Colonic mucosa (tissue), 4 donors: ENCODE measurements at regions not wholly inside any gene's neighbourhood (a gene's known extent, or its start where the extent isn't known, plus 50 kb on each side); places are given as distances from the start of the nearest gene placed in this dataset.

ENCODE experiments used
- DNase-seq: peaks from one replicate; pipeline ENCODE4 v3.0.0-alpha.2; 2020
- H3K27ac ChIP-seq: fragments of 200-600 bp; one replicate; pipeline ENCODE4 v1.8.0; 2021
- H3K27me3 ChIP-seq: fragments of 200-600 bp; one replicate; pipeline ENCODE4 v1.8.0; 2021
- H3K36me3 ChIP-seq: fragments of 200-600 bp; one replicate; pipeline ENCODE4 v1.8.0; 2021
- H3K4me1 ChIP-seq: fragments of 200-600 bp; one replicate; pipeline ENCODE4 v1.8.0; 2021; ENCODE audit warnings: mild to moderate bottlenecking
- H3K4me3 ChIP-seq: fragments of 200-600 bp; one replicate; pipeline ENCODE4 v1.8.0; 2021
- H3K9ac ChIP-seq, 2 donors: one replicate each; pipeline ENCODE4 v1.7.0; 2013; ENCODE audit warnings: control low read depth in 2 of 2, low read depth in 2 of 2, low read length in 2 of 2
- H3K9me3 ChIP-seq: fragments of 200-600 bp; one replicate; pipeline ENCODE4 v1.8.0; 2021
- CTCF ChIP-seq: fragments of 200-600 bp; IDR thresholded peaks from one replicate; pipeline ENCODE4 v1.8.0; 2022; ENCODE audit warnings: antibody characterized with exemption, mild to moderate bottlenecking
- intact Hi-C: fragments of 100-400 bp; cut with DNase I; formaldehyde crosslinking; loops from one replicate; pipeline ENCODE4 v1.14.1; 2022
- donor health status: healthy.
- donor health status: DM: no; HTN: no; CAD: no.
- donor health status: DM: no; HTN: no; CAD: no.

- intact Hi-C loops: no loop called here
- H3K36me3 ChIP-seq: no peaks in the 10 kb centered on the region
- no peaks in the 10 kb centered on the region for H3K9me3 ChIP-seq
- no peak overlapping the region for H3K27ac ChIP-seq
- no peaks in the 10 kb centered on the region for H3K27me3 ChIP-seq
- no peak overlapping the region for H3K4me3 ChIP-seq
- H3K9ac ChIP-seq: no peak overlapping the region
- H3K4me1 ChIP-seq: no peaks in the 10 kb centered on the region
- no peak for TF ChIP-seq CTCF
- no peak for DNase-seq
Measured at GRCh38 chr3:20842594-20843436, 656.8 kb upstream of the SGO1 start.

- Histone ChIP-seq H3K4me1 (no peaks in the 10 kb centered on the region), H3K9ac (no peak overlapping the region), H3K27me3 (no peaks in the 10 kb centered on the region), H3K27ac (no peak overlapping the region), H3K4me3 (no peak overlapping the region), H3K36me3 (no peaks in the 10 kb centered on the region), H3K9me3 (no peaks in the 10 kb centered on the region)
- no peak for TF ChIP-seq CTCF
- intact Hi-C loops: no loop called here
- DNase-seq: no peak
Measured at GRCh38 chr3:20842002-20842401, 656.0 kb upstream of the SGO1 start.

GRCh38 chr3:20837676-20838302 lies 651.8 kb upstream of the SGO1 start:
- no peak for DNase-seq
- intact Hi-C loops: no loop called here
- Histone ChIP-seq H3K36me3 (no peaks in the 10 kb centered on the region), H3K9me3 (no peaks in the 10 kb centered on the region), H3K27me3 (no peaks in the 10 kb centered on the region), H3K27ac (no peak overlapping the region), H3K4me3 (no peak overlapping the region), H3K9ac (no peak overlapping the region), H3K4me1 (no peaks in the 10 kb centered on the region)
- no peak for TF ChIP-seq CTCF

GRCh38 chr3:20836801-20837200 lies 650.8 kb upstream of the SGO1 start:
- TF ChIP-seq CTCF: no peak
- no peaks in the 10 kb centered on the region for H3K9me3 ChIP-seq
- intact Hi-C loops: no loop called here
- no peak overlapping the region for H3K27ac ChIP-seq
- H3K4me3 ChIP-seq: no peak overlapping the region
- H3K9ac ChIP-seq: no peak overlapping the region
- no peaks in the 10 kb centered on the region for H3K36me3 ChIP-seq
- no peaks in the 10 kb centered on the region for H3K27me3 ChIP-seq
- no peak for DNase-seq
- H3K4me1 ChIP-seq: no peaks in the 10 kb centered on the region

GRCh38 chr3:20832963-20833362 lies 647.0 kb upstream of the SGO1 start:
- Histone ChIP-seq H3K9ac (no peak overlapping the region), H3K4me1 (no peaks in the 10 kb centered on the region), H3K4me3 (no peak overlapping the region), H3K27ac (no peak overlapping the region), H3K36me3 (no peaks in the 10 kb centered on the region), H3K27me3 (no peaks in the 10 kb centered on the region), H3K9me3 (no peaks in the 10 kb centered on the region)
- no peak for TF ChIP-seq CTCF
- DNase-seq: no peak
- intact Hi-C loops: no loop called here
